ENCODE measurements at regions not wholly inside any gene's neighbourhood (a gene's known extent, or its start where the extent isn't known, plus 50 kb on each side); places are given as distances from the start of the nearest gene placed in this dataset.

- intact Hi-C loops (cut with DNase I) = no loop called here
- WGBS, 2 donors = 84 to 87% methylated on average over 5 of the region's 5 CpGs
- Histone ChIP-seq H3K27me3 (no peaks in the 10 kb centered on the region), H3K9me3 (no peaks in the 10 kb centered on the region), H3K27ac (no peak overlapping the region), H3K36me3 (no peaks in the 10 kb centered on the region), H3K4me3 (no peak overlapping the region), H3K4me1 (no peaks in the 10 kb centered on the region)
- TF ChIP-seq POLR2A (IDR thresholded peaks at IDR 0.05) = no peak
- TF ChIP-seq, protein P1, sequence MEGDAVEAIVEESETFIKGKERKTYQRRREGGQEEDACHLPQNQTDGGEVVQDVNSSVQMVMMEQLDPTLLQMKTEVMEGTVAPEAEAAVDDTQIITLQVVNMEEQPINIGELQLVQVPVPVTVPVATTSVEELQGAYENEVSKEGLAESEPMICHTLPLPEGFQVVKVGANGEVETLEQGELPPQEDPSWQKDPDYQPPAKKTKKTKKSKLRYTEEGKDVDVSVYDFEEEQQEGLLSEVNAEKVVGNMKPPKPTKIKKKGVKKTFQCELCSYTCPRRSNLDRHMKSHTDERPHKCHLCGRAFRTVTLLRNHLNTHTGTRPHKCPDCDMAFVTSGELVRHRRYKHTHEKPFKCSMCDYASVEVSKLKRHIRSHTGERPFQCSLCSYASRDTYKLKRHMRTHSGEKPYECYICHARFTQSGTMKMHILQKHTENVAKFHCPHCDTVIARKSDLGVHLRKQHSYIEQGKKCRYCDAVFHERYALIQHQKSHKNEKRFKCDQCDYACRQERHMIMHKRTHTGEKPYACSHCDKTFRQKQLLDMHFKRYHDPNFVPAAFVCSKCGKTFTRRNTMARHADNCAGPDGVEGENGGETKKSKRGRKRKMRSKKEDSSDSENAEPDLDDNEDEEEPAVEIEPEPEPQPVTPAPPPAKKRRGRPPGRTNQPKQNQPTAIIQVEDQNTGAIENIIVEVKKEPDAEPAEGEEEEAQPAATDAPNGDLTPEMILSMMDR (IDR thresholded peaks at IDR 0.05) = no peak
- DNase-seq = no peak
These were observed 101.7 kb downstream of the NAA11 start for GRCh38 chr4:79223993-79224776.

DNA sequence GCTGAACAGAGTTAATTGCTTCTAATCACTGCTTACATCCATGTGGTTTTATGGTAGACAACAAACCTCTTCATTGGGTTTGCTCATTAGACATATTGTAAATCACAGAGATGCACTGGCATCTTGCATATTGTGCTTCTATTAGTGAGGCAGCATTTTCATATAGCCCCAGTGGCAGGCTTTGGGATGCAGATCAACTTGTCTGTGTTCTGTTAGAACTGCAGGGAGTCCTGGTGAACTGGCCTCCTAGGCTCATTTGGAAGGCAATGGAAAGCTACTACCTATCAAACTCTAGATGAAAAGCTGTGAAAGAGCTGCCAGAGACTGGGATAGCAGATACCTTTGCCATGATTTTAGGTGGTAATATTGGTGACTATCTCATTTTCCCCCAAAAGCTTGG, 108.8 kb downstream of the NAA11 start:
- Histone ChIP-seq H3K27ac (no peak overlapping the region), H3K27me3 (no peaks in the 10 kb centered on the region), H3K4me3 (no peak overlapping the region), H3K36me3 (no peaks in the 10 kb centered on the region), H3K4me1 (no peaks in the 10 kb centered on the region), H3K9me3 (no peaks in the 10 kb centered on the region)
- intact Hi-C loops (cut with DNase I) = no loop called here
- no peak for TF ChIP-seq POLR2A (IDR thresholded peaks at IDR 0.05)
- TF ChIP-seq, protein P1 (IDR thresholded peaks at IDR 0.05) = no peak
- DNase-seq = no peak

DNA sequence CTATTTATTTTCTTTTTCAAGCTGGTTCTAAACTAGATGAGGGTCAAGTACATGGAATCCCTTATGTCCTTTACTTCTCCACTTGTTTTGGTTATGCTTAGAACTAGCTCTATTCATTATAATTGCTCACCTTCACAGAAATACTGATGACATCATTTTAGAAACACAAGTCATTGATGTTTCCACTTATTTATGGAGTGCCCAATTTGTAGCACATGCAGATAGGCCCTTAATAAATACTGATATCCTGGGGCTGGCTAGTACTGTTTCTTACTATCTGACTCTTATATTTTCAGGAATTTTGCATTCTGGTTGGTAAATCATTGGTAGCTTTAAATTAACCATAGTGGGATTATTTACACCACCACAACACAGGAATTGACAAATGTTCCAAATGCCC, 112.2 kb downstream of the NAA11 start:
- Histone ChIP-seq H3K36me3 (no peaks in the 10 kb centered on the region), H3K9me3 (no peaks in the 10 kb centered on the region), H3K27me3 (no peaks in the 10 kb centered on the region), H3K4me1 (no peaks in the 10 kb centered on the region), H3K27ac (no peak overlapping the region), H3K4me3 (no peak overlapping the region)
- no peak for TF ChIP-seq POLR2A (IDR thresholded peaks at IDR 0.05)
- TF ChIP-seq, protein P1 (IDR thresholded peaks at IDR 0.05) = no peak
- intact Hi-C loops (cut with DNase I) = no loop called here
- DNase-seq = no peak

DNA sequence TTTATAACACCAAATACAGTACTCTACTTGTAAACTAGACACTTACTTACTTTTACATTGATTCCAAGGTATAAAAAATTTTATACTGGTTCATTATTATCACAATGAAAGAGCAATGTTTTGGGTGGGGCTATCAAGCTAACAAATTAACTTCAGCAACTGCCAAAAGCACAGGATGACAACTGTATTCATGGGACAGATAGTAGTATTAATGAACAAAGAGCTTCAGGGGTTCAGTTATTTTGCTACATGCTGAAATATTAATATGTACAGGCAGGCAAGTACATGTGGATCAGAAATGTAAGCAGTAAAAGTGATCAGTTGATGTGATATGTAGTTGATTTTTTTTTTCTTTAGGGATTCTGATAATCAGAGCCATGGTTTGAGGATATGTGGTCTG, 112.9 kb downstream of the NAA11 start:
- H3K27ac ChIP-seq = no peak overlapping the region
- DNase-seq = no peak
- TF ChIP-seq, protein P1 (IDR thresholded peaks at IDR 0.05) = no peak
- TF ChIP-seq POLR2A (IDR thresholded peaks at IDR 0.05) = no peak
- intact Hi-C loops (cut with DNase I) = no loop called here
- no peak overlapping the region for H3K4me3 ChIP-seq
- no peaks in the 10 kb centered on the region for H3K36me3 ChIP-seq
- H3K27me3 ChIP-seq = no peaks in the 10 kb centered on the region
- no peaks in the 10 kb centered on the region for H3K4me1 ChIP-seq
- H3K9me3 ChIP-seq = no peaks in the 10 kb centered on the region

DNA sequence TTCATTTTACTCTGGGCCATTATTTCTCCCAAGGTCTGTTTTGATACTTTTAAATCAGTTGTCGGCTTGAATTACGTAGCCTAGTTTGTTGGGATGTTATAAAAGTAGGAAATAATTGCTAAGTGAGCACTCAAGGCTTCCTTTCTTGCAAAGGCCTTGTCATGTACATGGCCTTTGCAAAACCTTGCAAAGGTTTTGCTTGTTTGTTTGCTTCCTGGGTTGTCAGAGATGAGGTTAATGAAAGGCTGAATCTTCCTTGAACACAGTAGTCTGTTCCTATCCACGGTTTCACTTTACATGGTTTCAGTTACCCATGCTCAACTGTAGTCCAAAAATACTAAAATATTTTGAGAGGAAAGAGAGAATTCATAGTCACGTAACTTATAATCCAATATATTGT, 113.5 kb downstream of the NAA11 start:
- H3K4me1 ChIP-seq = no peaks in the 10 kb centered on the region
- 77 to 83% methylated on average over 4 of the region's 4 CpGs for WGBS, 2 donors
- H3K27me3 ChIP-seq = no peaks in the 10 kb centered on the region
- TF ChIP-seq POLR2A (IDR thresholded peaks at IDR 0.05) = no peak
- TF ChIP-seq, protein P1 (IDR thresholded peaks at IDR 0.05) = no peak
- intact Hi-C loops (cut with DNase I) = no loop called here
- no peak overlapping the region for H3K4me3 ChIP-seq
- peaks cover 0 to 1% (median 0%) of the 10 kb centered on the region in 3 donors for H3K9me3 ChIP-seq
- no peak overlapping the region for H3K27ac ChIP-seq
- H3K36me3 ChIP-seq = no peaks in the 10 kb centered on the region
- DNase-seq = no peak

Measured in esophagus squamous epithelium (tissue), 5 donors.